C4-2B (cell line): ENCODE measurements at regions not wholly inside any gene's neighbourhood (a gene's known extent, or its start where the extent isn't known, plus 50 kb on each side); places are given as distances from the start of the nearest gene placed in this dataset.

Experiments used
- ZFX ChIP-seq: fragments of 450-650 bp; IDR thresholded peaks from 2 replicates; pipeline ENCODE4 v1.6.1; 2017
- TF ChIP-seq, protein P1 (sequence below): fragments of 450-650 bp; conservative IDR thresholded peaks from 2 replicates; pipeline ENCODE4 v1.5.1; 2017; ENCODE audit warnings: mild to moderate bottlenecking

DNA sequence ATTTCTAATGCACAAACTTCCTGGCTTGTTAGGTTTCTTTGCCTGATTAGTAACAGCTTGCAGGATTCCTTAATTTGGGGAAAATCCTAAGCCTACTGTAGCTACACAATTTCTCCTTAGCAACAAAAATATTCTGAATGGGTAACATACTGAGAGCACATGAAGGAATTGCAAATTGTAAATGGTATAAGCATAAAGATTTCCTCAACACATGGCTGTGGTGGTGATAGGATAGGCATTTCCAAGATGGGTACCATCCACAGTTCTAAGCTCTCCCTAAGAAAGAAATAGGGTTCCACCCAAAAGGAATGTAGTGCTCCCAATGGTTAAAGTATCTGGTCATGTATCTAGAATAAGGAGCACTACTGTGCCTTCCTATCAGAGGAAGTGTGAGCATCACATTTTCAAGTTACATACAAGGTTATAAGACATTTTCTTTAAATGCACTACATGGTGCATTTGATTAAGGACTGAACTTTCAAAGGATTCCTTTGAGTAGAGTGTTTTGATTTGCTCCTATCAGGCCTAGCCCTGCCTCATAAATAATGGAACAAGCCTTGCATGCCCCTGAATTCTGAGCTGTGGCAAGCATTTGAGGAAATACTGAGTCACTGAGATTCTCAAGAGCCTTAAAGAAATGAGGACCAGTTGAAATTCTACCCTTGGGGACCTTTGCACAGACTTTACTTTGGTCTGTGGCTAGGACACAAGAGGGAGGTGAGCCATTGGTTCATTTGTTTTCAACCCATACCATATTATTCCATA, 286.4 kb downstream of the PTBP2 start:
- TF ChIP-seq, protein P1, sequence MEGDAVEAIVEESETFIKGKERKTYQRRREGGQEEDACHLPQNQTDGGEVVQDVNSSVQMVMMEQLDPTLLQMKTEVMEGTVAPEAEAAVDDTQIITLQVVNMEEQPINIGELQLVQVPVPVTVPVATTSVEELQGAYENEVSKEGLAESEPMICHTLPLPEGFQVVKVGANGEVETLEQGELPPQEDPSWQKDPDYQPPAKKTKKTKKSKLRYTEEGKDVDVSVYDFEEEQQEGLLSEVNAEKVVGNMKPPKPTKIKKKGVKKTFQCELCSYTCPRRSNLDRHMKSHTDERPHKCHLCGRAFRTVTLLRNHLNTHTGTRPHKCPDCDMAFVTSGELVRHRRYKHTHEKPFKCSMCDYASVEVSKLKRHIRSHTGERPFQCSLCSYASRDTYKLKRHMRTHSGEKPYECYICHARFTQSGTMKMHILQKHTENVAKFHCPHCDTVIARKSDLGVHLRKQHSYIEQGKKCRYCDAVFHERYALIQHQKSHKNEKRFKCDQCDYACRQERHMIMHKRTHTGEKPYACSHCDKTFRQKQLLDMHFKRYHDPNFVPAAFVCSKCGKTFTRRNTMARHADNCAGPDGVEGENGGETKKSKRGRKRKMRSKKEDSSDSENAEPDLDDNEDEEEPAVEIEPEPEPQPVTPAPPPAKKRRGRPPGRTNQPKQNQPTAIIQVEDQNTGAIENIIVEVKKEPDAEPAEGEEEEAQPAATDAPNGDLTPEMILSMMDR: no peak
- TF ChIP-seq ZFX: no peak
